Upper lobe of left lung (tissue), 4 donors: ENCODE measurements at regions not wholly inside any gene's neighbourhood (a gene's known extent, or its start where the extent isn't known, plus 50 kb on each side); places are given as distances from the start of the nearest gene placed in this dataset.

Experiments
- CTCF ChIP-seq, 6 experiments: fragments of 450-650 bp in 4 of 6; fragments of 200-600 bp in 2 of 6; sonication (generic) in 2 of 6; IDR thresholded peaks; one replicate each; pipeline ENCODE4 v1.5.1; 2016 to 2019; ENCODE audit warnings: antibody characterized with exemption in 6 of 6
- POLR2A ChIP-seq, 4 donors: fragments of 450-650 bp; IDR thresholded peaks; one replicate each; pipeline ENCODE4 v1.5.1; 2016 to 2017; ENCODE audit warnings: antibody characterized with exemption in 4 of 4, mild to moderate bottlenecking in 2 of 4
- POLR2AphosphoS5 ChIP-seq, 2 donors: sonication (generic); formaldehyde crosslinking; IDR thresholded peaks; one replicate each; pipeline ENCODE4 v1.5.1; 2017; ENCODE audit warnings: antibody characterized with exemption in 2 of 2

GRCh38 chrX:68894142-68894512 lies 65.3 kb downstream of the EFNB1 start:
- TF ChIP-seq CTCF (IDR thresholded peaks at IDR 0.05) (no peak), POLR2A (IDR thresholded peaks at IDR 0.05) (no peak), POLR2AphosphoS5 (IDR thresholded peaks at IDR 0.05) (no peak)
